ENCODE measurements at regions not wholly inside any gene's neighbourhood (a gene's known extent, or its start where the extent isn't known, plus 50 kb on each side); places are given as distances from the start of the nearest gene placed in this dataset.

GRCh38 chr20:6253396-6253795 lies 130.6 kb upstream of the FERMT1 start:
- Mint-ChIP-seq H3K4me3 (no peak overlapping the region), H3K27me3 (ENCODE audit: low read depth) (peaks cover 50% of the 10 kb centered on the region), H3K27ac (no peak overlapping the region), H3K36me3 (no peaks in the 10 kb centered on the region), H3K9me3 (peaks cover 6% of the 10 kb centered on the region), H3K4me1 (no peaks in the 10 kb centered on the region)
- DNase-seq (ENCODE audit: low spot score in 2 of 2, unreplicated experiment in 2 of 2), result no peak
- TF ChIP-seq CTCF (IDR thresholded peaks at IDR 0.05; ENCODE audit: unreplicated experiment), result no peak

- Mint-ChIP-seq H3K4me3 (no peak overlapping the region), H3K9me3 (peaks cover 7% of the 10 kb centered on the region), H3K27ac (no peak overlapping the region), H3K36me3 (no peaks in the 10 kb centered on the region), H3K4me1 (no peaks in the 10 kb centered on the region), H3K27me3 (ENCODE audit: low read depth) (peaks cover 26% of the 10 kb centered on the region)
- no peak for TF ChIP-seq CTCF (IDR thresholded peaks at IDR 0.05; ENCODE audit: unreplicated experiment)
- DNase-seq (ENCODE audit: low spot score in 2 of 2, unreplicated experiment in 2 of 2), result no peak
Observed at GRCh38 chr20:6245436-6245835, 122.6 kb upstream of the FERMT1 start.

- no peak for TF ChIP-seq CTCF (IDR thresholded peaks at IDR 0.05; ENCODE audit: unreplicated experiment)
- Mint-ChIP-seq H3K36me3 (no peaks in the 10 kb centered on the region), H3K4me1 (no peaks in the 10 kb centered on the region), H3K27ac (no peak overlapping the region), H3K4me3 (no peak overlapping the region), H3K9me3 (no peaks in the 10 kb centered on the region), H3K27me3 (ENCODE audit: low read depth) (peaks cover 40% of the 10 kb centered on the region)
- no peak for DNase-seq (ENCODE audit: low spot score in 2 of 2, unreplicated experiment in 2 of 2)
Observed at GRCh38 chr20:6241591-6241990, 118.8 kb upstream of the FERMT1 start.

GRCh38 chr20:6240059-6240458 lies 117.2 kb upstream of the FERMT1 start:
- H3K36me3 Mint-ChIP-seq, result no peaks in the 10 kb centered on the region
- no peak for DNase-seq (ENCODE audit: low spot score in 2 of 2, unreplicated experiment in 2 of 2)
- no peak overlapping the region for H3K4me3 Mint-ChIP-seq
- no peaks in the 10 kb centered on the region for H3K4me1 Mint-ChIP-seq
- peaks cover 37% of the 10 kb centered on the region for H3K27me3 Mint-ChIP-seq (ENCODE audit: low read depth)
- H3K27ac Mint-ChIP-seq, result no peak overlapping the region
- no peaks in the 10 kb centered on the region for H3K9me3 Mint-ChIP-seq
- TF ChIP-seq CTCF (IDR thresholded peaks at IDR 0.05; ENCODE audit: unreplicated experiment), result no peak

GRCh38 chr20:6238421-6238820 lies 115.6 kb upstream of the FERMT1 start:
- no peak for DNase-seq (ENCODE audit: low spot score in 2 of 2, unreplicated experiment in 2 of 2)
- H3K27ac Mint-ChIP-seq, result no peak overlapping the region
- no peaks in the 10 kb centered on the region for H3K4me1 Mint-ChIP-seq
- H3K4me3 Mint-ChIP-seq, result no peak overlapping the region
- no peak for TF ChIP-seq CTCF (IDR thresholded peaks at IDR 0.05; ENCODE audit: unreplicated experiment)
- peaks cover 45% of the 10 kb centered on the region for H3K27me3 Mint-ChIP-seq (ENCODE audit: low read depth)
- no peaks in the 10 kb centered on the region for H3K9me3 Mint-ChIP-seq
- H3K36me3 Mint-ChIP-seq, result no peaks in the 10 kb centered on the region

- Mint-ChIP-seq H3K4me3 (no peak overlapping the region), H3K27me3 (ENCODE audit: low read depth) (peaks cover 46% of the 10 kb centered on the region), H3K27ac (no peak overlapping the region), H3K36me3 (no peaks in the 10 kb centered on the region), H3K9me3 (no peaks in the 10 kb centered on the region), H3K4me1 (no peaks in the 10 kb centered on the region)
- no peak for TF ChIP-seq CTCF (IDR thresholded peaks at IDR 0.05; ENCODE audit: unreplicated experiment)
- DNase-seq (ENCODE audit: low spot score in 2 of 2, unreplicated experiment in 2 of 2), result no peak
Observed at GRCh38 chr20:6235510-6235909, 112.7 kb upstream of the FERMT1 start.
